ENCODE measurements at regions not wholly inside any gene's neighbourhood (a gene's known extent, or its start where the extent isn't known, plus 50 kb on each side); places are given as distances from the start of the nearest gene placed in this dataset.

- no TSS peak for BruUV-seq (replicated peaks)
- no peaks in the 10 kb centered on the region for H3K36me3 Mint-ChIP-seq (ENCODE audit: insufficient read depth, unreplicated experiment)
- Histone ChIP-seq H3K27me3 (replicated peaks; ENCODE audit: control insufficient read depth, insufficient read depth, low read length) (no peaks in the 10 kb centered on the region), H3K4me3 (ENCODE audit: low read depth, low read length) (no peak overlapping the region), H3K36me3 (ENCODE audit: control insufficient read depth, insufficient read depth, low read length) (no peaks in the 10 kb centered on the region), H3K4me1 (no peaks in the 10 kb centered on the region), H3K9me3 (no peaks in the 10 kb centered on the region)
- CTCF ChIA-PET = no interaction called here
- POLR2A ChIA-PET = no interaction called here
- no peak for DNase-seq
- intact Hi-C loops (cut with micrococcal nuclease; ENCODE audit: unreplicated experiment) = no loop called here
- no peak for TF ChIP-seq CTCF (IDR thresholded peaks at IDR 0.05; ENCODE audit: insufficient read depth in 1 of 2, low read depth in 1 of 2, low read length in 1 of 2, severe bottlenecking in 1 of 2, unreplicated experiment in 1 of 2)
- no peaks in the 10 kb centered on the region for H3K9me3 Mint-ChIP-seq (ENCODE audit: unreplicated experiment)
- no peak overlapping the region for H3K4me3 Mint-ChIP-seq (ENCODE audit: unreplicated experiment)
- peaks cover 10% of the 10 kb centered on the region for H3K4me1 Mint-ChIP-seq (ENCODE audit: low read depth, unreplicated experiment)
- no peak overlapping the region for H3K27ac Mint-ChIP-seq (ENCODE audit: unreplicated experiment)
- H3K27me3 Mint-ChIP-seq (ENCODE audit: insufficient read depth, unreplicated experiment) = no peaks in the 10 kb centered on the region
Observed at GRCh38 chr6:137754866-137755265, 112.2 kb upstream of the TNFAIP3 start.

GRCh38 chr6:137755284-137755683 is 111.8 kb upstream of the TNFAIP3 start:
- CTCF ChIA-PET = no interaction called here
- Mint-ChIP-seq H3K9me3 (ENCODE audit: unreplicated experiment) (no peaks in the 10 kb centered on the region), H3K36me3 (ENCODE audit: insufficient read depth, unreplicated experiment) (no peaks in the 10 kb centered on the region), H3K4me1 (ENCODE audit: low read depth, unreplicated experiment) (peaks cover 6% of the 10 kb centered on the region), H3K27me3 (ENCODE audit: insufficient read depth, unreplicated experiment) (no peaks in the 10 kb centered on the region), H3K27ac (ENCODE audit: unreplicated experiment) (no peak overlapping the region), H3K4me3 (ENCODE audit: unreplicated experiment) (no peak overlapping the region)
- POLR2A ChIA-PET = no interaction called here
- no TSS peak for BruUV-seq (replicated peaks)
- no peaks in the 10 kb centered on the region for H3K4me1 ChIP-seq
- no peaks in the 10 kb centered on the region for H3K27me3 ChIP-seq (replicated peaks; ENCODE audit: control insufficient read depth, insufficient read depth, low read length)
- no peak for TF ChIP-seq CTCF (IDR thresholded peaks at IDR 0.05; ENCODE audit: insufficient read depth in 1 of 2, low read depth in 1 of 2, low read length in 1 of 2, severe bottlenecking in 1 of 2, unreplicated experiment in 1 of 2)
- H3K9me3 ChIP-seq = no peaks in the 10 kb centered on the region
- intact Hi-C loops (cut with micrococcal nuclease; ENCODE audit: unreplicated experiment) = no loop called here
- H3K36me3 ChIP-seq (ENCODE audit: control insufficient read depth, insufficient read depth, low read length) = no peaks in the 10 kb centered on the region
- no peak overlapping the region for H3K4me3 ChIP-seq (ENCODE audit: low read depth, low read length)
- no peak for DNase-seq

- DNase-seq = no peak
- Histone ChIP-seq H3K27me3 (replicated peaks; ENCODE audit: control insufficient read depth, insufficient read depth, low read length) (no peaks in the 10 kb centered on the region), H3K9me3 (no peaks in the 10 kb centered on the region), H3K36me3 (ENCODE audit: control insufficient read depth, insufficient read depth, low read length) (no peaks in the 10 kb centered on the region), H3K4me1 (peaks cover 12% of the 10 kb centered on the region), H3K4me3 (ENCODE audit: low read depth, low read length) (no peak overlapping the region)
- Mint-ChIP-seq H3K36me3 (ENCODE audit: insufficient read depth, unreplicated experiment) (peaks cover 7% of the 10 kb centered on the region), H3K27me3 (ENCODE audit: insufficient read depth, unreplicated experiment) (no peaks in the 10 kb centered on the region), H3K9me3 (ENCODE audit: unreplicated experiment) (no peaks in the 10 kb centered on the region), H3K4me3 (ENCODE audit: unreplicated experiment) (no peak overlapping the region), H3K27ac (ENCODE audit: unreplicated experiment) (no peak overlapping the region), H3K4me1 (ENCODE audit: low read depth, unreplicated experiment) (peaks cover 16% of the 10 kb centered on the region)
- ChIA-PET POLR2A (no interaction called here), CTCF (no interaction called here)
- intact Hi-C loops (cut with micrococcal nuclease; ENCODE audit: unreplicated experiment) = no loop called here
- no peak for TF ChIP-seq CTCF (IDR thresholded peaks at IDR 0.05; ENCODE audit: insufficient read depth in 1 of 2, low read depth in 1 of 2, low read length in 1 of 2, severe bottlenecking in 1 of 2, unreplicated experiment in 1 of 2)
- no TSS peak for BruUV-seq (replicated peaks)
Observed at GRCh38 chr6:137756788-137757187, 110.3 kb upstream of the TNFAIP3 start.

All from Caco-2 (cell line).